DMS79 (cell line): ENCODE measurements at regions not wholly inside any gene's neighbourhood (a gene's known extent, or its start where the extent isn't known, plus 50 kb on each side); places are given as distances from the start of the nearest gene placed in this dataset.
A peak's percentile ranks its signal among the peaks of the same experiment; 100 is the strongest.
"Not testable (repeated sequence)": the region's sequence is repeated elsewhere in the genome, so short reads cannot be mapped to it uniquely, and the experiment has no call there.

Source experiments
- DNase-seq: peaks from one replicate; lab custom pipeline; 2025; lab: John Stamatoyannopoulos, UW

DNA sequence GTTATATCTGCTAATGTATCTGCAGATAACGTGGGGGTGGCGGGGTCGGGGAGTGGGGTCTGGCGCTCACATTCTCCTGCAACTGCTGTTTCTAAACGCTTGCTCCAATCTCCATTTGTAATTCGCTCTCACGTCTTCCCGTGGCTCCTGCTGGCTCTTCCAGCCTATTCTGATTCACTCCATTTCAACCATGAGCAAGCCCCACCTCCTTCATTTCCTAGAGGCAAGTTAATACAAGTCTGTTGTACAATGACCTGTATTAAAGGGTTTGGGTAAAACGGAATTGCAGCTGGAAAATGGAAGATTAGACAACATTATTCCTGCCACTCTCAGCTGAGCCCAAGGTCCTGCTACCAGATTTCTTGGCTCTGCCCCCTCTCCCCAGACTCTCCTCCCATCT lies 132.3 kb downstream of the CSNK2A3 start:
- no peak for DNase-seq

DNA sequence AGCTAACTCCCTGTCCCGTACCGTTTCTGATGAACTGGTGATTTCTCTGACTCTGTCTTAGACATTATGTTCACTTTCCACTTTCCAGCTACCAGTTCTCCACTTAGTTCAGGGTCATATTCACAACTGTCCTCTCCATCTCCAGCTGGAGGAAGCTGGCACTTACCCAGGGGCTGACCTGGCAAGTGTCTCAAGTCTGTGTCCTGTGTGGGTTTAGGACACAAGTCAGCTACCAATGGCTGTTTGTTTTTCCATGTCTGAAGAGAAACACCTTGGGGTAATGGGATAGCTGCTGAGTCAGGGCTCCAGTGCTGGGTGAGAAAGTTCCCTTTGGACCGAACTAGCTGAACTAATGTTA lies 134.4 kb downstream of the CSNK2A3 start:
- no peak for DNase-seq

DNA sequence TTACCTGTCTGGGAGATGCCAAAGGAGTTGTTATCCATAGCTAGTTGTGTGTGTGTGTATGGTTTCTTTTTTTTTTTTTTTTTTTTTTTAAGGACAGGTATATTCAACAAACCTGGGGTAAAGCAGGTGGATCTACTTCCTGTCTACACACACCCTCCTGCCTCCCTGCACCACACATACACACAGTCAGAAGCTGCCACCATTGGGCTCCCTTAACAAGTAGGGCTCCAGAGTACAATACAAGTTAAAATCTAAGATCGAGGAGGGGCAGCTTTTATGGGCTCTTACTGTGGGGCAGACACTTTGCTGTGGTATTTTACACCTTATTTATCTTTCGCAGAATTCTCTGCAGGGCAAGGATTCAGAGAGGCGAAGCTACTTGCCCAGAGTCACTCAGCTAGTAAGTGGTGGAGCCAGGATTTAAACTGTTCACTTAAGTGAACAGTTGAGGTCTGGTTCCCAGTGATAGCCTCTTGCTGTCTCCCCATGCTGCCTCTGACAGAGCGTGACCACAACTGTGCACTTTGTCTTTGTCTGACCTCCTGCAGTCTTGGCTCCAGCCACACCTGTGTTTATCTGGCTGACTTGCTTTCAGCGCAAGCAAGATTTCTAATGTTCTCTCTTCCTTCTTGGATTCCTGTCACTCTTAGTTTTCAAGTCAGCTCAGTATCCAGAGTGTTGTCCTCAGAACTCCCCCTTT lies 135.0 kb downstream of the CSNK2A3 start:
- DNase-seq = peak; percentile 47

DNA sequence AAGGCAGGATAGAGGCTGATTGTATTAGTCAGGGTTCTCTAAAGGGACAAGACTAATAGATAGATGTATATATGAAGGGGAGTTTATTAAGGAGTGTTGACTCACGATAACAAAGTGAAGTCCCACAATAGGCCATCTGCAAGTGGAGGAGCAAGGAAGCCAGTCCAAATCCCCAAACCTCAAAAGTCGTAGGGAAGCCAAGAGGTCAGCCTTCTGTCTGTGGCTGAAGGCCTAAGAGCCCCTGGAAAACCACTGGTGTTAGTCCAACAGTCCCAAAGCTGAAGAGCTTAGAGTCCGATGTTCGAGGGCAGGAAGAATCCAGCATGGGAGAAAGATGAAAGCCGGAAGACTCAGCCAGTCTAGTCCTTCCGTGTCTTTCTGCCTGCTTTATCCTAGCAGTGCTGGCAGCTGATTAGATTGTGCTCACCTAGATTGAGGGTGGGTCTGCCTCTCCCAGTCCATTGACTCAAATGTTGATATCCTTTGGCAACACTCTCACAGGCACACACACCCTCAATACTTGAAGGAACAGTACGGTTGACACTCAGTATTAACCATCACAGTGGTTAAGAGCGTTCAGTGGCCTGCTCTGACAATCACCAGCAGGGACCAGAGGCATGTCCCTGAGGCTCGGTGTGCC lies 135.6 kb downstream of the CSNK2A3 start:
- no peak for DNase-seq

DNA sequence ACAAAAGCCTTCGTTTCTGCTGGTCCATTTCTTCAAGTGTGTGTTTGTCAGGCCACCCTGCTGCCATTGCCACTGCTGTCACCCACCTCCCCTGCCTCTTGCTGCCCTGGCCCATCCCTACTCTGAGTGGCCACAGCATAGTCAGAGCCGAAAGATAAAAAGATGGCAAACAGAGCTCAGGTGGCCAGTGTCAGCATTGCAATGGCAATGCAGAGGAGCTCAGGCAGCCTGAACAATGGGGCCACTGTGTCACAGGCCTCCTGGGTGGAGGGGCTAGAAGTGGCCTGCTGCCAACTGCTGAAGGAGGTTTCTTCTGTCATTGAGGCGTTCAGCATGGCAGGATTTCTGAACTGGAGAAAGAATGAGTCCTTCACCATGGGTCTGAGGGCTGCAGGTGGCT lies 137.1 kb downstream of the CSNK2A3 start:
- DNase-seq = peak; percentile 70

DNA sequence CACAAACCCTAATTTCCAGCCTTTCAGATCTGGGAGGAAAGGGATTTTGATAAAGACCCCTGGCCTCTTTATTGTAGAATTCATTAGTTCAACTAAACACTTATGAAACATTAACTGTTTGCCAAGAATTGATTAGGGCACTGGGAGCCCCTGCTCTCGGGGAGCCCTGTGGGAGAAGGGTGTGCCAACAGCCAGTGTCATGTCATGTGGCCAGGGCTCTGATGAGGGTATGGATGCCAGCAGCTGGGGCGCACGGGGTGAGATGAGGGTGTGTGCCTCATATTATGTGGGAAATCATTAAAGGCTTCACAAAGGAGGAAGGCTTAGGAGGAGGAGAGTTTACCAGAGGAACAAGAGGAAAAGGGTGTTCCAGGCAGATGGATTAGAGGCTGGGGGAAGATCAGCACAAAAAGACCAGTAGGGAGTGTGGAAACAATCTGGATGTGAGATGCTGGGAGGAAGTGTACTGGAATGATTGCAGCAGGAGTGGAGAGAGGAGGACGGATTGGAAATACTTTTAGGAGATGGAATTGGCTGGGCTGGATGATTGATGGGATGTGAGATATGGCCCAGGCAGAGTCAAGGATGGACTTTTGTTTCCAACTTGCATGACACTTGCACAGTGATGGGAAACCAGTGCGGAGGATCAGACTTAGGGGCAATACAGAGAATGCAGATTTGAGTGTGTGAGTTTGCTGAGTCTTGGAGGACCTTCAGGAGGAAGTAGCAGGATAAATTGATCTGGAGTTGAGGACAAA lies 137.8 kb downstream of the CSNK2A3 start:
- DNase-seq = no peak

DNA sequence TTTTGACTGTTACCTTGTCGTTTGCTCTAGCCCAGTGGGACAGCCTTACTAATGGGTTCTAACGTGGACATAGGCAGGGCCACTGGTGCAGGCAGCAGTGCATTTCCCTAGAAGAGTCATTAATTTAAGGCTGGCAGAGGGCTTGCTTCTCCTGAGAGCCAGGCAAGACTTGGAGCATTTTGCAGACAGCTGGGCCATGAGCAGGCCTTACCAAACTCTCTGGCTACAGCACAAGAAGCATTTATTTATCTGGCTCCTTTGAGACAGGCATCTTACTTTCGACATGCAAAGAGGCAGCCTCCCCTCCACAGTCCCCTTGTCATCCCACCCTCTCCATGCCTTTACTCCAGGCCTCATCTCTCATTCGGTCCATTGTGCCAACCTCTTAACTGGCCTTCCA lies 139.9 kb downstream of the CSNK2A3 start:
- no peak for DNase-seq

DNA sequence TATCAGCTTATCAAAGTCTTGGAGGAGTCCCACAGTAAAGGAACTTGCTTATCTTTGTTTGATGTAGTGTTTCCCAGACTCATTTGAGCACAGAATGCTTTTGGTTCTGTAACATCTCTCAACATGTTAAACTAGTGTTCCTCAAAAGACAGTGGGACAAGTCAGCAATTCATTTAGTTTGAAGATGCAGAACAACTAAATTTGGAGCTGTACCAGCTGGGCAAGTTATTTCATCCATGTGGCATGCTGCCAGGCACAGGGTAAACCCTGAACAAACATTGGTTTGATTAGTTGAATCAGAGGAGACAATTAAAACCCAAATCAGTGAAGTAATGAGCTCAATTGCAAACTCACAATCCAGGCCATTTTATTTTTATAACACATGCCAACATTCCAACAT lies 141.2 kb downstream of the CSNK2A3 start:
- peak; percentile 75 for DNase-seq

DNA sequence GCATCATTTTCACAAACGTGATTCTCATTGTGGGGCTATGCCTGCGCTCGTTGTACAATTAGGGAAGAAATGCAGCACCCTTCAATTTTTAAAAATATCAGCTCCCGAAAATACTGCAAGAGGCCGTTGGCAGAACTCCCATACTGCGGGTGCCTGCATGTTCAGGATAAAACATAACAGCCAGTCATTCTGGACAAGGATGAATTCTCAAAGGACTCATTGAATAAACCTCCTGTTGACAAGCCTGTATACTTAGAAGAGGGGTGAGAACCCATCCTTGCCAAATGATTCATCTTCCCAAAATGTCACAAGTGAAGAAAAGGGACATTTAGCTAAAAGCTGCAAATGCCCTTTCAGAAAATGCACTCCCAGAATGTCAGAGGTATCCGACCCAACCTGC lies 141.9 kb downstream of the CSNK2A3 start:
- no peak for DNase-seq

DNA sequence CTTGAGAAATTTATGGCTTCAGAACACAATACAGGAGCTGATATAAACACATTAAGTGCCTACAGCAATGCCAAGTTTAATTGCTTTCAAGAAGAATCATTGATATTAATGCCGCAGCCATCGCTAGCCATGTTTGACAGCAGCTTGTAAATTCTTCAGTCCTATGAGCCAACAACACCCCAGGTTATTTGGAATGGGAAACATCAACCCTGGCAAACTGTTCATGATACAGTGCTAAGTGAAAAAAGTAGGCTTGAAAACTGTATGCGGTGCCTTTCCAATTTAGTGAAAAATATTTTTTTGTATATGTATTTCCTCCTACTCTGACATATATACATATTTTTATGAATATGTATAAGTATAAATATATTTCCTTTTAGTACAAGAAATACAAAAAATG lies 142.6 kb downstream of the CSNK2A3 start:
- no peak for DNase-seq

DNA sequence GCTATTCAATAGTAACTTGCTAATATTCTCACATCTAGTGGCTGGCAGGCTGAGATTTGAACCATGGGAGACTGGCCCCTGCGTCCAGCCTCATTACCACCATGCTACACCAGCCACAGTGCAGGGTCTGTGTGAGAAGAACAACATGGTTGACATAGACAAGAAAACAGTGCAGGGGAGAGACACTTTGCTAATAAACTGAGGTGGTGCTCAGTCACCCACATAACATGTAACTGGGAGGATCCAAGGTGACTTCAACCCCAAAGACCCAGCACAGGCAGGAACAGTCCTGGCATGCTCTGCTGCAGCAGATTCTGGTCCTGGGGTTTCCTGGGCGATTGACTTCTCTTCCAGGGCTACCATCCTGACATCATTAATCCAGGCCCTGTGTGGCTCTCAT lies 143.1 kb downstream of the CSNK2A3 start:
- DNase-seq = no peak

DNA sequence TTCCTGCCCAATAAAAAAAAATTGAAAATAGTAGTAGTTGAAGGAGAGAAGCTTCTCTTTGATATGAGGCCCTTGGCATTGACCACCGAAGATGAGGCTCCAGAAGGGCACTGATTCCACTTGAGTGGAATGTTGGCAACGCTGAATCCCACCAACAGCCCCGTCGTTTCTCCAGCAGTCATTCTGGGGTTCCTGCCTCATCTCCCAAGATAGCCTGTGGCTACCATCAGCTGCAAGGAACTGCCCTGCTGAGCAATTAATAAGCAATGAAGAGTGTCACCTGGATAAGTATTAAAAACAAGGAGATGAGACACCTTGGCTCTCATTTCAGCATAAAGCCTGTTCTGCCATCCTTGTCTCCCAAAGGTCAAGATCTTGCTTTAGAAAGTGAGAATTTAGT lies 144.1 kb downstream of the CSNK2A3 start:
- no peak for DNase-seq

DNA sequence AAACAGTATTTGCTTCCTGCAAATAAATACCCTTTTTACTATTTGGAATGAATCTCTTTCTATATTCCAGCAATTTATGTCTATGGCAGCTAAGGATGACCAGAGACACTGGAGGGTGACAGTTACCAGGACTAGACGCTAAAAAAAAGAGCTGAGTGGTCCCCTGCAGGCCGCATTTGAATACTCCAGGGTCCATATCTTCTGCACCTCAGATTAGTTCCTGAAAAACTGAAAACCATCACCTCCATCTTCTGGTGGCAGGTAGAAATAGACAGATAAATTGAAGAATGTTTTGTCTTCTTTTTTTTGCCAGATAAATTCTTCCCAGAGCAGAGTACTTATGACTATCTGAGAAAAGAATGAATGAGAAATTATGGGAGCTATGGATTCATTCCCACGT lies 145.6 kb downstream of the CSNK2A3 start:
- no peak for DNase-seq

DNA sequence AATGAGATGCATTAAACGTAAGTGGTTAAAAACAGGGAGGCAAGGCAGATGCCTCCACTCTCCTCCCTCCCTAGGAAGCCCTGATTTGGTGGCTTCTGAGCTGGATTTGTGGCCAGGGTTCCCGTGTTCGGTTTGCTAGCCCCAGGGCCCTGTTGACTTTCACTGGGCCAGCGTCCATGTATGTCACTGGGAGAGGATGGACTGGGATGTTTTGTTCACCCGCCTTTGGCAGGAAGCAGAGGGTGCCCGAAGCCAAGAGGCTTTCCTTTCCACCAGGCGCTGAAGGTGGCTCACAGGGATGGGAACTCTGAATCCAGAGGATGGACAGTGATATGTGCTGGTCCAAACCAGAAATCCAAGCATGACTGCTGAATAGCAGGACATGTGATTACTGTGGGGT lies 146.6 kb downstream of the CSNK2A3 start:
- no peak for DNase-seq

DNA sequence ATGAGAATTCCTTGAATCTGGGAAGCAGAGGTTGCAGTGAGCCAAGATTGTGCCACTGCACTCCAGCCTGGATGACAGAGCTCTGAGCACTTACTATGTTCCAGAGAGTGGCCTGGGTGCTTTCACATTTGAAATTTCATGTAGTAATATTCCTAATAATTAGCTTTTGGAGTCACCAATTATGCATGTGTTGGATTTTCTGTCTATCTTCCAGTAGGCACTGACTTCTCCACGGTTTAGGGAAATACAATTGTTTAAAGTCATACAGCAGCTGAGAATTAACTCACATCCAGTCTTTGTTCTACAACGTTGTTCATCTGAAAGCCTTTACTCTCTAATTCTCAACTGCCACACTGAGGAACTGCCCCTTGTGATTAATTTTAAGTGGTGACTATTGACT lies 150.2 kb downstream of the CSNK2A3 start:
- no peak for DNase-seq

DNA sequence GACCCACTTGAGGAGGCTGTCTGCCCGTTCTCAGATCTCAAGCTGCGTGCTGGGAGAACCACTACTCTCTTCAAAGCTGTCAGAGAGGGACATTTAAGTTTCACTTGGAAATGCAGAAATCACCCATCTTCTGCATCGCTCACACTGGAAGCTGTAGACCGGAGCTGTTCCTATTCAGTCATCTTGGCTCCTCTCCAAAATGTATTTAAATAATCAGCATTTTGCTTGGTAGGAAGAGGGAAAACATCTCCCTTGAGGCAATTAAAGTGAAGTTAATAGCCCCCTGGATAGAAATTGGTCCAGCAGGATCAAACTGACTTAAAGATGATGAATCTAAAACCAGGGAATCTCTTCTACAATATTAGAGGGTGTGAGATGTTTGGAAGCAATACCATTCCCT lies 151.7 kb downstream of the CSNK2A3 start:
- not testable (repeated sequence) for DNase-seq

DNA sequence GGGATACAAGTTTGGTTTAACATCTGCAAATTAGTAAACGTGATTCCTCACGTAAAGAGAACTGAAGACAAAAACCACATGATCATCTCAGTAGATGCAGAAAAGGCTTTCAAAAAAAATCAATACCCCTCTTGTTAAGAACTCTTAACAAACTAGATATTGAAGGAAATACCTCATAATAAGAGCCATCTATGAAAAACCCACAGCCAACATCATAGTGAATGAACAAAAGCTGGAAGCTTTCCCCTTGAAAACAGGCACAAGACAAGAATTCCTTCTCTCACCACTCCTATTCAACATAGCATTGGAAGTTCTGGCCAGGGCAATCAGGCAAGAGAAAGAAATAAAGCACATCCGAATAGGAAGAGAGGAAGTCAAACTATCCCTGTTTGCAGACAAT lies 160.5 kb downstream of the CSNK2A3 start:
- no peak for DNase-seq

DNA sequence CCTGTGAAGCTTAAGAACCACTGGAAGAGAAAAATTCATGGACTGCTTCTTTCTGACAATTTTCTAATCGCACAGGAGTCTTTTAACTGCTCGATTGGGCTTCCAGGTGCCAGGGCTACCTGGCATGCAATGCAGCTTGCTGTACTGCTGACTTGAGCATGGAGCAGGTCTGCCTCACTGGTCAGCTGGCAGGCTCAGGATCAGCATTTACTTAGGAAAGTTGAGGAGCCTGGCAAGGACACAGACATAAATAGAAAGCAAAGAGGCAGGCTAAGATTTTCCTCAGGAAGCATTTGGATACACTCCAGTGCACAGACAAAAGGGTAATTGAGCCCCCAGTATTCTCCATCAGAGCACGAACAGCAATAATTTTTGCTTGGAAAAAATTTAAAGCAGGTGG lies 163.5 kb downstream of the CSNK2A3 start:
- DNase-seq = peak; percentile 33

DNA sequence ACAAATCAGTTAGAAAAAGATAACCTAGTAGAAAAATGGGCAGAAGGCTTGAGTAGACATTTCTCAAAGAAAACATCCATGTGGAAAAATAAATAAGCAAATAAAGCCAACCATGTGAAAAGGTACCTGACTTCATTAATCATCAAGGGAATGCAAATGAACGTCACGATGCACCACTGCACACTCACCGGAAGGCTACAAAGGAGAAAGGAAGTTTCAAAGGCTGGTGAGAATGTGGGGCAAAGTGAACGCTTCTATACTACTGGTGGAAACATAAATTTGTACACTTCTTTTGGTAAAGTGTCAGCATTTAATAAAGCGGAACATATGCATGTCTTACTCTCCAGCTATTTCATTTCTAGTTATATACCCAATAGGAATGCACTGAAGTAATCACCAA lies 166.8 kb downstream of the CSNK2A3 start:
- no peak for DNase-seq

DNA sequence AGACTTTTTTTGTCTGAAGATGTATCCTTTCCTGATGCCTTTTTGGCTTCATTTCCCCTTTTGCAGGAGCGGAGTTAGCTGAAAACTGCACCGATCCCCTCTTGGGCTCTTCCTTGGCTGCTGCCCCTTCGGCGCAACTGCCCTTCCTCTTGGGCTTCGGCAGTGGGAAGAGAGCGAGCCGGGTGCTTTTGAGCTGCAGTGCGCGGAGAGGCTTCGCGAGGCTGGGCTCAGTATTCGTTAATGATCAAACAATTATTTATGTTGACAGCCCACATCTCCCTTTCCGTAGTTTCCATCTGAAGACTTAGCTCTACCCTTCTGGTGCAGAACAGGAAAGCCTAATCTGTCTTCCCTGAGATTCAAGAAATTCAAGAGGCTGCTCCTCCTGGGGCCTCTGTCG lies 170.8 kb downstream of the CSNK2A3 start:
- no peak for DNase-seq

DNA sequence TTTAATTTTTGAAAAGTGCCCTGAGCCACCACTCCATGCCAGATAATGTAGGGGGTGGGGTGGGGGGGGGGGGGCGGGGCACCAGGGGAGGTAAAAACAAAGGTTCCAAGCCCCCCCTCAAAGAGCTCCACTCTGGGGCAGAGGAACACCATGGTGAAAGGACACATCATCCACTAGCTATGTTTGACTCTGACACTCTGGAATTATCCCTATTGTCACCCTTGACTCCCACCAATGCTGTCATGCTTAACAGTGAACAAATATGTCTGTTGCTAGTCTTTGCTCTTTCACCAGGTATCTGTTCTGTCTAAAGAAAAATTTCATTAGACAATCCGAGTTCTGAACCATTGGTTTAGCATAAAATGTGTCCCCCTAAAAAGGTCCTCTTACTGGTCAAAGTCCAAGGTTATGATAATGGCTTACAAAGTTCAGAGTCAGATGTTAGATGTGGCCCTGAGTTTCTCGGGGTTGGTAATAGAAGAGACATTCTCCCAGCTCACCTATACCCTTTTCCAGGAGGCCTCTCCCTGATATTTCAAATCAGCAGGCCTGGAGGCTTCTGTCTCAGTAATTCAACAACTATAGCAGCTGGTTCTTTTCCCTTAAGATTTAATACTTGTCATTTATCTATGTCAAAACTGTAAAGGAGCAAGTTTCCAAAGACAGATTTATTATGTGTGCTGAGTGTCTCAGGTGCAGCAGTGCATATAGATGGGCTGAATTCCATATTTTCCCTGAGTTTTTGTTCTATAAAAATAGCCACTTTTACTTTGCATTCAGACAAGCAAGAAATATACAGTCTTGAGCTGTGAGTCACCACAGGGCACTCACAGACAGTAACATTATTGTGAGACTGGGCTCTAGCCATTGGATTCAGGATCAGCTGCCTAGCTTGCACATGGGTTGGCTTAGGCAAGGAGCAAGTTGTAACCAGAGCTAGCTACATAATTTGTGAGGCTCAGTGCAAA lies 174.1 kb downstream of the CSNK2A3 start:
- no peak for DNase-seq

DNA sequence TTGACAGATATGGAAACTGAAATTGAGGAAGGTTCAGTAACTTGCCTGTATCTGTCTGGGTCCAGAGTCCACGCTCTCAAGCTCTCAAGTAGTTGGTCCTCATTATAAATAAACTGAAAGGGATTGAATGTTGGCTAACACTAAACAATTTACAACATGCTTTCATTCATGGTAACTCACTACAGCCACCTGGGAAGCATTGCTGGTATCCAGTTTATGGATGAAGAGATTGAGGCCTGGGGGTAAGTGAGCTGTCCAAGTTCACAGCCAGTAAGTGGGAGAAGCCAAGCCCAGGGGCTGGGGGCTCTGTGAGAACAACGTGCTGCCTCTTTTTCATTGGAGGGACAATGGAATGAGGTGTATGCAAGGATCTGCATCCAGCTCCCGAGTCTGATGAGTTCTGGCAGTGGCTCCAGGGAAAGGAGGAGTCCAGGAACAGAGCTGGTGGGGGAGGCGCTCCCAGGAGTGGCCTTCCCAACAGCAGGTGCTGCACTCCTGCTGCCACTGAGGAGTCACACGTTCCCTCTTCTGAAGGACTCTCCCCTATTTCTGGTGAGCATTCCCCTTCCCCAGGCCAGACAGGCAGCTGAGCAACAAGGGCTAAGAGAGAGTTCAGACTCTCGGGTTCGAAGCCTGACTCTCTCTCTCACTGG lies 175.8 kb downstream of the CSNK2A3 start:
- DNase-seq = no peak
